GM12872 (cell line): ENCODE measurements at regions not wholly inside any gene's neighbourhood (a gene's known extent, or its start where the extent isn't known, plus 50 kb on each side); places are given as distances from the start of the nearest gene placed in this dataset.

Source experiments
- TF ChIP-seq, protein P1 (sequence below): IDR thresholded peaks from 3 replicates; pipeline ENCODE4 v1.5.1; 2011; ENCODE audit warnings: low read depth, mild to moderate bottlenecking, low read length, moderate library complexity; ENCODE audit not compliant: insufficient read depth

DNA sequence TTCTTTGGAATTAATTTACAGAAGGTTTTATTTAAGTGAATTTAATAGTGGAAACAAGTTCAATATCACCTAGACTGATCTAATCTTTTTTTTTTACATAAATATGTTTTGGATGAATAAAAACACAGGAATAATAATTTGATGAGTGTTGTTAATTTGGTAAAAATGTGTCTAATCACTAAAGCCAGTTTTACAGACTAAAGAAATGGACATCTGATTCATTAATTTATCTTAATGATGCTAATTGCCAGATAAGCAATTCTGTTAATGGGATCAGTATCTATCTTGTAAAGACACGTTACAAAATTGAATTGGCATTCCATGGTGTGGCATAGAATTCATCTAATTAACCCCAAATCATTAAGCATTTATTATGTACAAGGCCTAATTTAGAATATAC lies 743.3 kb upstream of the CDH6 start:
- TF ChIP-seq, protein P1, sequence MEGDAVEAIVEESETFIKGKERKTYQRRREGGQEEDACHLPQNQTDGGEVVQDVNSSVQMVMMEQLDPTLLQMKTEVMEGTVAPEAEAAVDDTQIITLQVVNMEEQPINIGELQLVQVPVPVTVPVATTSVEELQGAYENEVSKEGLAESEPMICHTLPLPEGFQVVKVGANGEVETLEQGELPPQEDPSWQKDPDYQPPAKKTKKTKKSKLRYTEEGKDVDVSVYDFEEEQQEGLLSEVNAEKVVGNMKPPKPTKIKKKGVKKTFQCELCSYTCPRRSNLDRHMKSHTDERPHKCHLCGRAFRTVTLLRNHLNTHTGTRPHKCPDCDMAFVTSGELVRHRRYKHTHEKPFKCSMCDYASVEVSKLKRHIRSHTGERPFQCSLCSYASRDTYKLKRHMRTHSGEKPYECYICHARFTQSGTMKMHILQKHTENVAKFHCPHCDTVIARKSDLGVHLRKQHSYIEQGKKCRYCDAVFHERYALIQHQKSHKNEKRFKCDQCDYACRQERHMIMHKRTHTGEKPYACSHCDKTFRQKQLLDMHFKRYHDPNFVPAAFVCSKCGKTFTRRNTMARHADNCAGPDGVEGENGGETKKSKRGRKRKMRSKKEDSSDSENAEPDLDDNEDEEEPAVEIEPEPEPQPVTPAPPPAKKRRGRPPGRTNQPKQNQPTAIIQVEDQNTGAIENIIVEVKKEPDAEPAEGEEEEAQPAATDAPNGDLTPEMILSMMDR = no peak

DNA sequence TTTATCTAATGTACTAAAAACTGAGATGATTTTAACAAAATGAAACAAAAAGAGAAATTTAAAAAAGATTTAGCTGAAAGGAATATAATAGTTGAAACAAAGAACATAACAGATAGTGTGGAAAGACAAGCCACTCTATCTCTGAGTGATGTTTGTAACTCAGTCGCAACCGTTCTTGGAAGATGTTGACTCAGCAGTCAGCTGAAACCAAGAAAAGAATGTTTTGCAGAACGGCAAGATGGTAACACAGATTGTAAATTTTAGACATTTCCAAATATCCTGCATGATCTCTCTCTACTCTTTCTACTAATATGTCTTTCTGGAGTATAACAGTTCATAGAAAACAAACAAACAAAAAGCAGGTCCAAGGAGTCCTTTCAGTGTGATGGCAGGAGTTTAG lies 746.1 kb upstream of the CDH6 start:
- TF ChIP-seq, protein P1 = no peak

DNA sequence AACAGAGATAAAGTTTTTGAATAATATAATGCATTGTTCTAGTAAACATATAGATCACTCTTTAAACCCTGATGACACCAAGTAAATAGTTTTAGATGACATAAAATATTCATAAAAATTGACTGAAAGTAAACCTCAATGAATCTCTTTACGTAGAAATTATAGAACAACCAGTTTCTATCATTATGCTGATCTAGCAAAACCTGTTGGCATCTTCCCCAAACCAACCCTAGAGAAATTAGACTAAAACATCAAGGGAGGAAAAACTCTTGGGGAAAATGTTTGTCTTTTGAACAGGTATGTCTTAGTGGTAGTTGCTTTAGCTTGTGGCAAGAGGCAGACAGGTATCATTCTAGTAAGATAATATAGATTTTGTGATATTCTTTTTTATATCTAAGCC lies 747.0 kb upstream of the CDH6 start:
- TF ChIP-seq, protein P1 = no peak

DNA sequence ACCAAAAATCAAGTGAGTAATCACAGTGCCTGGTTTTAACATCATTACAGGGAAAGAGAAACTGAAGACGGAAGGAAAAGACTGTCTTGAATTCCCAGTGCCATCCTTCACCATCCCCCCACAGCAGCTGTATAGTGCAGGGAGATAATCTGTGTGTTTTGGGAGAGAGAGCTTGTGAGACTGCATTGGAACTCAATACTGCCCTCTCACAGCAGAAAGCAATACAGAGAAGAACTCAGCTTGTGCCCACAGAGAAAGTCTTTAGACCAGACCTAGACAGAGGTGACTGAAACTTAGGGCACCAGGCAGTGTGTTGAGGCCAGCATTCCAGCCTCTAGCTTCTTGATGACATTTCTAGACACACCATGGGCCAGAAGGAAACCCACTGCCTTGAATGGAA lies 754.7 kb upstream of the CDH6 start:
- TF ChIP-seq, protein P1 = no peak

DNA sequence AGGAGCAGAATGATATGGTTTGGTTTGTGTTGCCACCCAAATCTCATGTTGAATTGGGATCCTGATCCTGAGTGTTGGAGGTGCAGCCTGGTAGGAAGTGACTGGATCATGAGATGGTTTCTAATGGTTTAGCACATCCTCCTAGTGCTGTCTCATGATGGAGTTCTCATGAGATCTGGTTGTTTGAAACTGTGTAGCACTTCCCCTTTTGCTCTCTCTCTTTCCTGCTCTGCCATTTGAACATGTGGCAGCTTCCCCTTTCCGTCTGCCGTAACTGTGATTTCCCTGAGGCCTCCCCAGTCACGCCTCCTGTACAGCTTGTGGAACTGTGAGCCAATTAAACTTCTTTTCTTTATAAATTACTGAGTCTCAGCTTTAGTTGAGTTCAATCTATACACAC lies 756.8 kb upstream of the CDH6 start:
- TF ChIP-seq, protein P1 = no peak

DNA sequence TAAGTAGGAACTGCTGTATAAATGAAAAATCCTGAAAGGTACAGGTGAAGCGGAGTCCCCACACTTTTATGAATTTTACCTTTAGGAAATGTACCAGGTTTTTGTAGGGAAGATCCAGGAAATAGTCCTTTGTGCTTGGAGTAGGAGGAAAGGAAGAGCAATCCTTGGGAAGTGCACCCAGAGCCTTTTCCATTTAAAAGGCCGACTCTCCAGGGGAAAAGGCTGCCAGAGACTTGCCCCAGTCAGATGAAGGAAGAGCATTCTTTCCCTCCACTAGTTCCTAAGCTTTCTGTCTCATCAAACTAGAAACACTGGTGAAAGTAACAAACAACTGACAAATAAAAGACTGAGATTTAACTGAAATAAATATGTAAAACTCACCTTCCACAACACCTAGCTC lies 779.4 kb upstream of the CDH6 start:
- TF ChIP-seq, protein P1 = no peak

DNA sequence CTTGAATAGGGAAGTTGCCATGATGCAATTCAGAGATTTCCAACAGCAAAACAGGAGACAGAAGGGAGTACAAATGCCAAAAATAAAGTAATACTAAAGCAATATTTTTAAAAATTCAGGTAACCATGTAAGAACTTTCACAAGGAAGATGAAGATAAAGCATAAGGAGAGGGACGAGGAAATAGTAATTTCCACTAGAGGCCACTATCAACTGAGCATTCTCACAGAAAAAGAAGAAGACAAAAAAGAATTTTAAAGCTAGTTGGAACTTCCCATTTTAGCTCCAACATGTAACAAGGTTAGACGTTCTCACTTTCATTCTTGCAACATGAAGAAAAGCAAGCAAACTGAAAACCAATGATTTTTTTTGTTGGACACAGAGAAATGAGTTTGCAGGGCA lies 779.9 kb upstream of the CDH6 start:
- TF ChIP-seq, protein P1 = no peak

DNA sequence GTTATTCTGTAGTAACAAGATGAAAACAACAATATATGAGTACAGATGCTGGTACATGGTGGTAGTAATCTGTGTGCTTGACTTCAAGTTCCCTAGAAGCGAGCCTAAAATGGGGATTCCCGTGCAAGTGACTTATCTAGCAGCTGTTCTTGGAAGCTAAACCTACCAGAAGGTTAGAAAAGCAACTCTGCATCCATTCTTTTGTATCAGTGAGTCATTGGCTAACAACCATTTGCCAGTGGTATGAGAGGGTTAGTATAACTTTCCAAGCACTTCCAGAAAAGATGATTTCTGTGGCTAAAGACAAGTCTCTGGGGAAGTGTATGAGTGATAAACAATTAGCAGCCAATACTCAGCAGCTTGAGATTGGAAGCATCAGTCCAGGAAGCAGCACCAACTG lies 787.7 kb upstream of the CDH6 start:
- TF ChIP-seq, protein P1 = no peak
